T follicular helper cell (primary cell): ENCODE measurements at regions not wholly inside any gene's neighbourhood (a gene's known extent, or its start where the extent isn't known, plus 50 kb on each side); places are given as distances from the start of the nearest gene placed in this dataset.

Experiments used
- DNase-seq: peaks from one replicate; pipeline ENCODE4 v3.0.0-alpha.2; 2020; ENCODE audit warnings: low read depth

- DNase-seq = no peak
These were observed 166.4 kb upstream of the TLE3 start for GRCh38 chr15:70264014-70264582.

DNA sequence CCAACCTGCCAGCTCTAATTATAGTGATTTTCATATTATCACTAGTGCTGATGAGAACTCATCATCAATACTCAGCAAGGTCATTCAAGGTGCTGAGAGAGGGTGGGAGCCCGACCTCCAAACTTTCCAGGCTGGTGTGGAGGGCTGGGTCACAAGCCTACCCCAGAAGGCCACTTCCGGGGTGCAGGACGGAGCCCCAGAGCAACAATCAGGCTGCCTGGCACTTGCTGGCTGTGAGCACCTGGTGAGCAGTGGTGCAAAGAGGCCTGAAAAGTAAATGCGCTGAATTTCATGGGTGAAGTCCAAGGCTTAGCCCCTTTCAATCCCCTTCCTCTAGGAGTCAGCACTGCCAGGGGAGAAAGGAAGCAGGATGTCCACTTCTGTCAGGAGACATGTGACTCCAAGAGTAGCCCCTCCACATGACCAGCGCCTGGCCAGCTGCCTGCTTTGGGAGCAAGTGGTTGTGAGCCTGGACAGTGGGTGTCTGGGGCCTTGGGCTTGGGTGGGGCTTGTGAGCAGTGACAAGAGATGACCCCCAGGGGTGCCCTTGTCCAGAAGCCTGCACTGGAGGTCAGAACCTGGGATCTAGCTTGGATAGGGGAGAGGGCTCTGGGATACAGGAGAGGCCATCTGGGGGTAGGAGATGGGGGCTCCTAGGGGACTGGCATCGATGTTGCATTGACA lies 165.0 kb upstream of the TLE3 start:
- no peak for DNase-seq

- no peak for DNase-seq
These were observed 164.5 kb upstream of the TLE3 start for GRCh38 chr15:70262171-70262570.

DNA sequence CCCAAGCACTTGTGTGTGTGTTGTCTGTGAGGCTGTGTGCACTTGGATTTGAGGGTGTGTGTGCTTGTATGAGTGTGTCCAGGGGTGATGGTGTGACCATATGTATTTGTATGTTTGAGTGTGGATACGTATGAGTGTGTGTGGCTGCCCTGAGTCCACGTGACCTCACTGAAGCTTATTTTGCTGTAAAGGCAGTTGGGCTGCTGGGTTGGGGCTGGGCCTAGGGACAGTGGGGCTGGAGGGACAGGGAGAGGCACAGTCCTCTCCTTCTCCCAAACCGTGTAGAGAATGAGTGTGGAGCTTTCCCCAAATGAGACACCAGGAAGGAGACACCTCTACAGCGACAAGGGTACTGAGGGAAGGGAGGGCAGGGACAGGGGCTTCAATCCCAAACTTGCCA lies 163.4 kb upstream of the TLE3 start:
- DNase-seq = no peak

GRCh38 chr15:70260580-70260979 lies 162.9 kb upstream of the TLE3 start:
- DNase-seq = no peak

DNA sequence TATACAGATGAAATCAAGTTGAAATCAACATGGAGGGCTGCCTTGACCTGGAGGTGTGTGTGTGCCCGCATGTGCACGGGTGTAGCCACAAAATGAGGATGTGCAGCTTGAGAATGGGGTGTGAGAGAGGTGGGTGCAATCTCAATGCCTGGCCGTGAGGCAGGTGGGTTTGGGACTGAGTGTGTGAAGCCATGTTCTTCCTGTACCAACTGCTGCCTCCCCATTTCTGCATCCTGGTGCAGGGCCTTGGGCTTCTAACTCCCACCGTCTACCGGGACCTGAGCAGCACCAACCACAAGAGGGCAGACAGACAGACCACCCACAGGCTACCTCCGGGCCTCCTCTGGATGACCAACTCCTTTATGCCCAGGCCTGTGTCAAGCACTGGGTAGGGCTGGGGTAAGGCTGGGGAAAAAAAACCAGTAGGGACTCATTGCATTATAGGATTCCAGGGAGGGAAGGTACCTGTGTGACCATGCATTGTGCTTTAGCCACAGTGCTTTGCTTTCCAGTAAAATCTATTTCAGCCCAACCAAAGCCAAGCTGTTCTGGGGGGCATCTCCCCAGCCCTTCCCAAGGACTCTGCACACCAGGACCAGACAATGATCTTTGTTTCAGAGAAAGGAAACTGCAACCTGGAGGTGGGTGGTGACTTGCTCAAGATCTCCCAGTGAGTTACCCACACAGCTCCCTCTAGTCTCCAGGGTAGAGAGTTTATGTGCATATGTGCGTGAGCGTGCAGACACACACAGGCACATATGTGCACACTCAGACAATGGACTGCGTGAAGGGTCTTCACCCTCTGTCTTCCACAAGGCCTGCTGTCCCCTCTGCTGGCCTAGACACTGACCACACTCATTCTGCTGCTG lies 162.2 kb upstream of the TLE3 start:
- DNase-seq = no peak

- peak; percentile 56 for DNase-seq
These were observed 161.3 kb upstream of the TLE3 start for GRCh38 chr15:70259028-70259424.

- peak; percentile 12 for DNase-seq
These were observed 160.8 kb upstream of the TLE3 start for GRCh38 chr15:70258369-70259027.

- DNase-seq = no peak
These were observed 160.0 kb upstream of the TLE3 start for GRCh38 chr15:70257573-70258248.

- DNase-seq = no peak
These were observed 159.3 kb upstream of the TLE3 start for GRCh38 chr15:70257047-70257446.

GRCh38 chr15:70254311-70254869 lies 156.7 kb upstream of the TLE3 start:
- no peak for DNase-seq

- DNase-seq = no peak
These were observed 155.9 kb upstream of the TLE3 start for GRCh38 chr15:70253461-70254156.

- no peak for DNase-seq
These were observed 155.2 kb upstream of the TLE3 start for GRCh38 chr15:70252951-70253320.

DNA sequence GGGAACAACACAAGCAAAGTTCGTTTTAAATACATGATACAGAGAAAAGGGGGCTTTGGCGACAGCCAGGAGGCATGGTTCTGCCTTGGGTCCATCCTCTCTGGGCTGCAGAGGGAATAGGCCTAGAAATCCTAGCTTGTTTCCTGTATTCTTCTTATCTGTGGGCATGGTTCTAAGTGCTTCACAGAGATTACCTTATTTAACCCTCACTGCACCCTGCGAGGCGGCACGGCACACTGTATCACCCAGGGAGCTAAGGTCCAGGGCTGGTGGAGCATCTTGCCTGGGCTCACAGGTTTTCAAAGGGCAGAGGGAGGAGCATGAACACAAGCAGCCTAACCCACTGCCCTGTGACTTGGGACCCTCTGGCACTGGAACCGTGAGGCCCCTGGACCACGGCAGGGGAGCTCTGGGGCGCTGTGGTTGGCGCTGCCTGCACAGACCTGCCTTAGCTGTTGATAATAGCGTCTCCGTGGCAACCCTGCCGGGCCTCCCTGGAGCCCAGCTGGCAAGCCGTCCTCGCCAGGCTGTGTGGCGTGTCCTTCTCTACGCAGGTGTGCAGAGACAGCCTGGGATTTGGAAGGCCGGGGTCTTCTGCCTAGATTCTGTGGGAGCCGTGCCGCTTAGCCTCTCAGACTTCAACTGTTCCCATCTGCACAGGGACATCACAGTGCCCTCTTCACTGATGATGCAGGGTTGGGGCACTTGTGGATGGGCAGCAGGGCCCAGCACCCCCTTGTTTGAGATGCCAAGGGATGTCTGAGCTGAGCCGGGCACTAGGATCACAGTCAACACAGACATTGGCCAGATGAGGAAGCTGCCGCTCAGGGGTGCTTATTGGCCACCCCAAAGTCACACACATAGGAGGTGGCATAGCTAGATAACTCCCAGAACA lies 154.6 kb upstream of the TLE3 start:
- DNase-seq = no peak

GRCh38 chr15:70251246-70251990 lies 153.7 kb upstream of the TLE3 start:
- no peak for DNase-seq

DNA sequence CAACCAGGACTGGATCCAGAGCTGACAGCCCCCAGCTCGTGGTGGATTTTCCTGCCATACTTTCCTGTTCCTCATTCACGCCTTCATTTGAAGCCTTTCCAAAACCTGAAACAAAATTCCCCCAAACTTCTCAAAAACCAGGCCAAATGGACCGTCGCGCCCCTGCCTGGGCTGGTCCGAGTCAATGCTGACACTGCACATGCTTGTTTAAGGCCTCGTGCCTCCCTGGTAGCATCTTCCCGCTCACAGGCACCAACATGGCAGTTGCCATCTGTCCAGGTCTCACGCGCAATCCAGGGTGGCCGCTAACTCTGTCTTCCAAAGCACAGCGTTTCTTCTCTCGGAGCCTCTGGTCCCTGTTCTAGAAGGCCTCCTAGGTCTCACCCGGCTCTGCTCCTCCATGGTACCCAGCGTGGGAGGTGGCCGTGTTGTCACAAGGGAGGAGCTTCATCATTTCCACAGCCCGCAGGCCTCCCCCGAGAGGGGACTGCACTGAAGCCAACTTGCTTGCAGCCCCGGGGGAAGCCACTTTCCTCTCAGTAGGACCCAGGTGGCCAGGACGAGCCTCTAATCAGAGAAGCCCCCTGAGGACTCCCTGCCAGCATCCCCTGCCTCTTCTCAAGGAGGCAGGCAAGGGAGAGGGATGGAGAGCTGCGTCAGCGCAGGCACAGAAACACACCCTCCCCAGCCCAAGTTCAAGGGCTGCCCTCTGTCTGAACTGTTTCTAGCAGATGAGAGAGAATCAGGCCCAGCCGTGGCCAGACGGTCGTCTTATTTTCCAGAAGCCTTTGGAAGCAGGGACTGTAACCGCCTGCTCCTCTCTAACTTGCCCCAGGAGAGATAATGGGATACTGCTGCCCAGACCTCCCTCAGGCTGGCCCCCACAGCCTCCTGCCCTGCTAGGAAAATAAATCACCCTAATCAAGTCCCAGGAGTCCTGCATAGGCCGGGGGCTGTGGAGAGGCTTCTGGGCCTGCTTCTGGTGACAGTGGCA lies 152.8 kb upstream of the TLE3 start:
- DNase-seq = no peak

DNA sequence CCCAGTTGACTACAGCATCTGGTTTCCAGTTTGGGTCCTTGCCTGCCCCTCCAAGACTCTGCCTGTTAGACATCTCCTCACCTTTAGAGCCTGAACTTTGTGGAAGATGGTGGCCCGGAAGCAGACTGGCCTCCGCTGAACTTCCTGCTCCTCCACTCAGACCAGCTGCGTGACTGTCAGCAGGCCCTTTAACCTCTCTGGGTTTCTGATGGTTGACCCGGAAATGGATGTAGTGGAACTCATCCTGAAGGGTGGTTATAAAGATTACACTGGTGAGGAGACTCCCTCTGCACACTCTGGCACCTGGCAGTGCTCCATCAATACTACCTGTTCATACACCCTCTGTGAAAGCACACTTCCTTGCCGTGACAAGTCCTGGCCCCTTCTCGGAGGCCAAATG lies 151.9 kb upstream of the TLE3 start:
- DNase-seq = no peak
